ENCODE measurements at regions not wholly inside any gene's neighbourhood (a gene's known extent, or its start where the extent isn't known, plus 50 kb on each side); places are given as distances from the start of the nearest gene placed in this dataset.
"Not testable (repeated sequence)": the region's sequence is repeated elsewhere in the genome, so short reads cannot be mapped to it uniquely, and the experiment has no call there.

DNA sequence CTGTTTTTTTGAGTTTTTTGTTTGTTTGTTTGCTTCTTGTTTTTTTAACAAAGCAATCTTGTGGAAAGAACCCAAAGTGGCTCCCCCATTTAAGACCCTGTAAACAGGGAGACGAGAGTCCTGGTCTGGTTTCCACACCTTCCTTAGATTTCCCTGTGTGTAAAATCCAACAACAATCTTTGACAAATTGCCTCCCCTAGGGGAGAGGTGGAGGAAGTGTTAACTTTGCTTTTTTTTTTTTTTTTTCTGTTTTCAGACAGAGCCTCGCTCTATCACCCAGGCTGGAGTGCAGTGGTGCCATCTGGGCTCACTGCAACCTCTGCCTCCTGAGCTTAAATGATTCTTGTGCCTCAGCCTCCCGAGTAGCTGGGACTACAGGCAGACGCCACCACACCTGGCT is 136.0 kb downstream of the OTOP1 start:
- TF ChIP-seq YY1 (IDR thresholded peaks at IDR 0.05; ENCODE audit: insufficient read depth, insufficient read length); ZNF274 (IDR thresholded peaks at IDR 0.05; ENCODE audit: low read depth, low read length); SUZ12 (IDR thresholded peaks at IDR 0.05; ENCODE audit: extremely low read depth, insufficient read depth, insufficient read length): not testable (repeated sequence)

All from NT2/D1 (cell line).